ENCODE measurements at regions not wholly inside any gene's neighbourhood (a gene's known extent, or its start where the extent isn't known, plus 50 kb on each side); places are given as distances from the start of the nearest gene placed in this dataset.

GRCh38 chr11:15878756-15879155 lies 477.6 kb downstream of the SOX6 start:
- intact Hi-C loops (cut with micrococcal nuclease), result no loop called here
- Histone ChIP-seq H3K9me2 (ENCODE audit: insufficient read depth) (no peaks in the 10 kb centered on the region), H3K4me2 (ENCODE audit: low read length) (no peak overlapping the region), H3K36me3 (ENCODE audit: control insufficient read depth in 1 of 2, insufficient read depth in 2 of 2, low read length in 2 of 2) (no peaks in the 10 kb centered on the region), H3K27me3 (ENCODE audit: insufficient read depth, low read length) (peaks cover 23% of the 10 kb centered on the region), H3K27ac (ENCODE audit: low read depth, low read length) (no peak overlapping the region), H2AFZ (ENCODE audit: low read depth, low read length, poor library complexity, severe bottlenecking) (no peak overlapping the region), H3K4me1 (ENCODE audit: control insufficient read depth in 1 of 2, insufficient read depth in 2 of 2, low read length in 2 of 2) (no peaks in the 10 kb centered on the region), H4K20me1 (ENCODE audit: insufficient read depth) (no peaks in the 10 kb centered on the region), H3K4me3 (replicated peaks in 1 of 2; ENCODE audit: low read depth in 1 of 2, low read length in 2 of 2) (no peak overlapping the region), H3K9ac (ENCODE audit: low read length) (no peak overlapping the region), H3K79me2 (ENCODE audit: insufficient read depth, low read length) (no peaks in the 10 kb centered on the region), H3K9me3 (ENCODE audit: control insufficient read depth in 1 of 2, insufficient read depth in 1 of 2, low read depth in 1 of 2, low read length in 2 of 2) (no peaks in the 10 kb centered on the region)
- no peak for TF ChIP-seq CEBPB (IDR thresholded peaks at IDR 0.05; ENCODE audit: low read depth)
- TF ChIP-seq SIN3A (IDR thresholded peaks at IDR 0.05; ENCODE audit: low read depth), result no peak
- TF ChIP-seq CTCF (IDR thresholded peaks at IDR 0.05 in 2 of 3, conservative IDR thresholded peaks at IDR 0.05 in 1 of 3; ENCODE audit: borderline replicate concordance in 1 of 3, insufficient read depth in 1 of 3, low read depth in 2 of 3, low read length in 2 of 3), result no peak
- no peak for TF ChIP-seq ZBTB33 (IDR thresholded peaks at IDR 0.05; ENCODE audit: extremely low read depth, insufficient replicate concordance, low read length)
- no peak for TF ChIP-seq FOSL1 (IDR thresholded peaks at IDR 0.05; ENCODE audit: low read depth)
- TF ChIP-seq RAD21 (IDR thresholded peaks at IDR 0.05; ENCODE audit: low read depth), result no peak
- TF ChIP-seq JUND (IDR thresholded peaks at IDR 0.05), result no peak
- no peak for TF ChIP-seq TCF7L2 (IDR thresholded peaks at IDR 0.05; ENCODE audit: borderline replicate concordance, extremely low read depth, insufficient read depth, insufficient read length)
- no peak for TF ChIP-seq ZFX (IDR thresholded peaks at IDR 0.05)
- TF ChIP-seq SRF (IDR thresholded peaks at IDR 0.05; ENCODE audit: low read depth), result no peak
- no peak for TF ChIP-seq MAX (IDR thresholded peaks at IDR 0.05)
- ATAC-seq (no peak), DNase-seq (ENCODE audit: low read depth, low spot score) (no peak)
- BruUV-seq (replicated peaks), result no TSS peak
- ChIA-PET POLR2A (no interaction called here), RAD21 (ENCODE audit: low non-redundant PET in 1 of 2, low total read pairs in 2 of 2, uncharacterized antibody in 2 of 2, unreplicated experiment in 2 of 2) (no interaction called here), CTCF (interaction anchor here (0.8 kb wide), 1 partner anchor 735 kb away, joined by 3 read pairs; no protein-coding TSS in a partner anchor)

All from HCT116 (cell line).